ENCODE measurements at regions not wholly inside any gene's neighbourhood (a gene's known extent, or its start where the extent isn't known, plus 50 kb on each side); places are given as distances from the start of the nearest gene placed in this dataset.

GRCh38 chr10:21309427-21309826, 216.1 kb downstream of the SKIDA1 start:
- no peaks in the 10 kb centered on the region for H3K79me1 ChIP-seq (ENCODE audit: low read depth, low read length)
- no peak overlapping the region for H3K14ac ChIP-seq (ENCODE audit: insufficient read length)
- no peak overlapping the region for H2AK5ac ChIP-seq (ENCODE audit: low read depth, low read length)
- no peak overlapping the region for H3K27ac ChIP-seq (ENCODE audit: low read depth, low read length)
- no peak overlapping the region for H2AFZ ChIP-seq (ENCODE audit: low read length)
- no peaks in the 10 kb centered on the region for H4K20me1 ChIP-seq (replicated peaks in 1 of 2; ENCODE audit: control insufficient read depth in 1 of 2, insufficient read depth in 2 of 2, low read length in 2 of 2)
- no peaks in the 10 kb centered on the region for H3K79me2 ChIP-seq (ENCODE audit: control insufficient read depth in 1 of 2, insufficient read depth in 2 of 2, low read length in 2 of 2)
- H3K36me3 ChIP-seq (ENCODE audit: control insufficient read depth in 2 of 4, insufficient read depth in 4 of 4, low read length in 3 of 4), result no peaks in the 10 kb centered on the region
- no peak overlapping the region for H3K18ac ChIP-seq (ENCODE audit: extremely low read depth, low read length)
- no peaks in the 10 kb centered on the region for H3K23me2 ChIP-seq (ENCODE audit: low read depth, low read length)
- no peak overlapping the region for H2BK12ac ChIP-seq (ENCODE audit: low read depth, low read length)
- H2BK120ac ChIP-seq (replicated peaks; ENCODE audit: low read depth, low read length), result no peak overlapping the region
- H3K56ac ChIP-seq (replicated peaks; ENCODE audit: insufficient read length, low read depth, low read length), result no peak overlapping the region
- H3K9me3 ChIP-seq (ENCODE audit: insufficient read depth in 2 of 2, low read depth in 1 of 2, low read length in 1 of 2), result no peaks in the 10 kb centered on the region
- H2BK5ac ChIP-seq (ENCODE audit: low read depth, low read length), result no peak overlapping the region
- H3K27me3 ChIP-seq (replicated peaks in 1 of 4; ENCODE audit: control insufficient read depth in 3 of 4, extremely low read depth in 1 of 4, insufficient read depth in 3 of 4, low read length in 3 of 4), result no peaks in the 10 kb centered on the region
- WGBS, 2 experiments (ENCODE audit: extremely low coverage in 1 of 2, insufficient coverage in 1 of 2, insufficient read length in 1 of 2, insufficient replicate concordance in 2 of 2, low coverage in 1 of 2, low lambda C conversion rate in 2 of 2, missing lambda C conversion rate in 1 of 2), result 76% methylated on average over 3 of the region's 3 CpGs; no CpG with 5 or more reads in 1 of the 2 experiments
- DNase-seq (ENCODE audit: low read depth in 1 of 2, low spot score in 2 of 2) (no peak), FAIRE-seq (no peak)
- peaks cover 3 to 12% (median 6%) of the 10 kb centered on the region in 4 experiments; a peak in 5 of 7 replicates for H3K4me1 ChIP-seq (replicated peaks in 1 of 4; ENCODE audit: control insufficient read depth in 3 of 4, insufficient read depth in 4 of 4, low read length in 3 of 4)
- TF ChIP-seq RAD21 (IDR thresholded peaks at IDR 0.05 in 1 of 2, conservative IDR thresholded peaks at IDR 0.05 in 1 of 2; ENCODE audit: low read depth in 2 of 2, low read length in 2 of 2) (peak; percentile 11 to 20; a peak in 2 of 4 replicates), CTCF (IDR thresholded peaks at IDR 0.05; ENCODE audit: control extremely low read depth in 1 of 3, insufficient read depth in 1 of 3, low read depth in 1 of 3, low read length in 3 of 3) (peak in 1 of 3 experiments; percentile 22; a peak in 1 of 4 replicates), KDM4A (IDR thresholded peaks at IDR 0.05; ENCODE audit: low read depth, low read length, severe bottlenecking) (no peak)
- no peak overlapping the region for H2BK15ac ChIP-seq (ENCODE audit: low read length)
- no peak overlapping the region for H3K4ac ChIP-seq (replicated peaks; ENCODE audit: insufficient read length, low read depth, low read length)
- H4K91ac ChIP-seq (replicated peaks; ENCODE audit: insufficient read length, low read length), result no peak overlapping the region
- POLR2A ChIA-PET (ENCODE audit: partially characterized antibody), result interaction anchor here (0.6 to 1.3 kb wide), 4 partner anchors 13 to 304 kb away, joined by 3 read pairs; no protein-coding TSS in a partner anchor
- no peak overlapping the region for H3K4me3 ChIP-seq (ENCODE audit: extremely low read depth in 1 of 4, insufficient read depth in 2 of 4, low read depth in 3 of 4, low read length in 4 of 4)
- no peak overlapping the region for H4K5ac ChIP-seq (ENCODE audit: insufficient read length, low read depth, low read length)
- H2BK20ac ChIP-seq (ENCODE audit: low read length), result 0 out of 2 replicates have a peak overlapping the region, but pooled peaks have one; percentile 34
- no peak overlapping the region for H3K4me2 ChIP-seq (ENCODE audit: insufficient read depth in 1 of 2, low read depth in 2 of 2, low read length in 2 of 2)
- CTCF ChIA-PET (ENCODE audit: partially characterized antibody), result interaction anchor here (1.4 kb wide), 1 partner anchor 30 kb away, joined by 3 read pairs; no protein-coding TSS in a partner anchor
- H4K8ac ChIP-seq (ENCODE audit: extremely low read depth, insufficient read depth, low read length), result no peak overlapping the region
- H3K23ac ChIP-seq (ENCODE audit: insufficient read length), result no peak overlapping the region
- H3K9ac ChIP-seq (replicated peaks in 1 of 4; ENCODE audit: extremely low read depth in 1 of 4, low read depth in 3 of 4, low read length in 3 of 4), result no peak overlapping the region
